Activated CD4-positive, CD25-positive, alpha-beta regulatory T cell treated with anti-CD3 and anti-CD28 coated beads, Interleukin-2, amount 50 U/mL, for 16 hours (primary cell): ENCODE measurements at regions not wholly inside any gene's neighbourhood (a gene's known extent, or its start where the extent isn't known, plus 50 kb on each side); places are given as distances from the start of the nearest gene placed in this dataset.

ENCODE experiments used
- DNase-seq: peaks from one replicate; pipeline ENCODE4 v3.0.0-alpha.2; 2020; ENCODE audit warnings: low read depth, low spot score

DNA sequence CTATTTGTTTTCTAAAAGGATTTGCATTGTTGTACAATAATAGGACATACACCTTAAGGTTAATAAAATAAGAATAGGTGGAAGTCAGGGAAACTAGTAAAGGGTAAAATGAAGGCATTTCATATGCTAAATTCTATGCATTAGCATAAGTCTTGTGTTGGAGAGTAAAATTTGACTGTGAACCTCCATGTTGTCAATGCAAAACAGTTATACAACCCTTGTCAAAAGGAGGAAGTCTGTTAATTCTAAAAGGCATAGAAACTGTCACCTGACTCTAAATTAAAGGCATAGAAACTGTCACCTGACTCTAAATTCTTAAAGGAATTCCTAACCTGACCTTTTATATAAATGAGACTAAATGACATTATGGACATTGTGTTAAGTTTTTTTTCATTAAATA, 291.8 kb downstream of the OLFM3 start:
- no peak for DNase-seq

DNA sequence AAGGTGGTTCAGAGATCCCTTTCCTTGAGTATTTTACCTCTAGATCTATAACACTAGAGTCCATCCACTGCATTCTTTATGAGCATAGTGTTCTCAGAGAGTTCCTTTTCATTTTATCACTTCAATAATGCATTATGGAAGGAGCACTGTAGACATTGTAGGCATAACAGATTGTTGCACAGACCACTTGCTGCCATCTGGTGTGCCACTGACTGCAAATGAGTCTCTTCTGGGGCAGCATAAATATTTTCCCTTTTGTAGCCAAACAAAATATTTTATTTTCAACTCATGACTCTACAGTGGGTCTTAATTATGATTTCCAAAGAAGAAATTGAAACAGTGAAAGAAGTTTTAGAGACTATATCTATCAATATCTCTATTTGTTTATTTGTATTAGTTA, 290.4 kb downstream of the OLFM3 start:
- no peak for DNase-seq

DNA sequence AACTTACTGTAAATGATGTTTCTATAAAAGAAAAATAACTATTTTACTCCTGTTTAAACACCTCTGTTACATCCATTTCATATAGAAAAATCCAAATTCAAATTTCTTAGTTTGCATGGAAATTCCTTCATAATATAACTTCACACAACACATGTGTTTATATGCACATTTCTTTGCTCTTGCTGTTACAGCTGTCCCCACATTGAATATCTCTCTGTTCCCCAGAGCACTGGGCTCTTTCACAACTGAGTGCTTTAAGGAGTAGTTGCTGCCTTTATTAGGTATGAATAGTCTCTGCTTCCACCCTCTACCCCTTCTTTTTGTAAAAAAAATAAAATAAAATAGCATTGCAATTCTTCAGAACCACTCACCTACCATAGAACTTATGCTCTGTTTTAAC, 287.0 kb downstream of the OLFM3 start:
- DNase-seq: no peak

DNA sequence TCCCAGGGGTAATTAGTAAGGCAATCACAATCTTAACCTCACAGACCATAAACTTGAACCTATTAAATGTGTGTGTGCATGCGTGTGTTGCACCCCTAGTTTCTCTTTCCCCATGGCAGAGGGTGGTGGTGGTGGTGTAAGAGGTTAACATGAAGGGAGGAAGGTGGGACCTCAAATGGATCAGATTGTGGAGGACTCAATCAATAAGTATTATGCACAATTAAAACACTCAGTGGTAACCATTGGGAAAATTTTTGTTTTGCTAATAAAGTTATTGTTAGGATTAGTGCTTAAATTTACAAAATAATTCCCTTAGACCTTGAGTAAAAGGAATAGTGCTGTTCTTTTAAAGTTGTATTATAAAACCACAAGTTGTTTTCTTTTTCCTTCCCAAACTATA, 283.0 kb downstream of the OLFM3 start:
- no peak for DNase-seq

DNA sequence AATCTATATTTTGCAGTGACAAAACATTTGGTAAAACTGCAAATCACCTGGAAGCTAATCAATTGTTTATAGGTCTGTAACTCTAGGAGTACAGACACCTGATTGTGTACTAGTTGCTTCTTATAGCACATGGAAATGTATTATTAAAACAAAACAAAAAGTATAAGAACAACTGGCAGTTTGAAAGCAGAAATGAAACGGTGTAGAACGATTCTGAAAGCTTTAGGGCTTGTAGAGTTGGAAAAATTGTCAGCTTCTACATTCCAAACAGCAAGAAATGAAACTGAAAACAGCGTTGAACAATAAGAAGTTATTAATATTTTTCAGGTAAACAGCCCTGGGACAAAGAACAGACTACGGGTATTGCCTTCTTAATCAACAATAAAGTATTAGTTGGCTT, 273.3 kb downstream of the OLFM3 start:
- DNase-seq: no peak

DNA sequence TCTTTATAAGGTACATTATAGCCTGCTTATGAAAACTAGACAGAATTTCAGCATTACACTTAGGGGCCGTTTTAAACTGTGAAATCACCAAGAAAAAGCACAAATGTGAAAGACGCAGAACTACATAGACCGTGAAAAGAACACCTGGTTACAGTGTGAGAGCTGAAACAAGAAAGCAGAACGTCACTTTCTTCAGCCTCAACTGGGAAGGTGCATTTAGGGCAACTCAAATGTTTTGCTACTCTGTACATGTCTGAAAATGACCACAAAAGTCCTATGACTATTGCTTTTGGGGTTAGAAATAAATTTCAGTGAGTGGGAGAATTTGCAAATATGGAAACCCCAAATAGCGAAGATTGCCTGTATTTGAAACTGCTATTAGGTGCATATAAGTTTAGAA, 268.7 kb downstream of the OLFM3 start:
- DNase-seq: no peak

DNA sequence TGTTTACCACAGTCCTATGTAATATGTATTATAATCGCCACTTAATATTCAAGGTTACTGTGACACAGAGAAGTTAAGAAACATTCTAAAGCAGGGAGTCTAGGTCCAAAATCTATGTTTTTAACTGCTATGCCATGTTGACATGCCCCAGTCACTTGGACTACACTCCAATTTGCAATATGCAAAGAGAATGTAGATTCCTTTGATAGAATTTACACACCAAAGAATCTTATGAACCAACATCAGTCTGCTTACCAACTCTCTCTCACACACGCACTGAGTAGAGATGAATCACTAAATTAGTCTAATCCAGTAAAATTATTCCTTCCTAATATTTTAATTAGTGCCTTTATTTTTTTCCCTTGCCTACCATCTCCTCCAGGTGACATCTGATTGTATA, 266.2 kb downstream of the OLFM3 start:
- no peak for DNase-seq

DNA sequence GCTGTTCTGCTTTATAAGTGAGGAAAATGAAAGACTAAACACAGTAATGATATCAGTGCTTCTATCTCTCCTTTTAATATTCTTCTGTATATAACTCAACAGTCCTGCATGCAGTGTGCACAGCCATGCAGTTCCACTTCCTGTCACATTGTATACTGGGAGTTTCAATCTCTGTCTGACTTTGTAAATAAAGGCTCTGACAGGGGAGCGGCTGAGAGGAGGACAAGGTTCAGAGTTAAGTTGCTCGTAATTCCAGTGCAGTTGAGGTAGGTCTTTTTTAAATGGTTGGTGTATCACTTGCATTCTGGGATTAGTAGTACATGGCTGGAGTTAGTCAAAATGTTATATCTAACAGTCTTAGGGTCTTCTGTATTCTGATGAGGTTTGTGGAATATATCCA, 264.5 kb downstream of the OLFM3 start:
- DNase-seq: no peak

DNA sequence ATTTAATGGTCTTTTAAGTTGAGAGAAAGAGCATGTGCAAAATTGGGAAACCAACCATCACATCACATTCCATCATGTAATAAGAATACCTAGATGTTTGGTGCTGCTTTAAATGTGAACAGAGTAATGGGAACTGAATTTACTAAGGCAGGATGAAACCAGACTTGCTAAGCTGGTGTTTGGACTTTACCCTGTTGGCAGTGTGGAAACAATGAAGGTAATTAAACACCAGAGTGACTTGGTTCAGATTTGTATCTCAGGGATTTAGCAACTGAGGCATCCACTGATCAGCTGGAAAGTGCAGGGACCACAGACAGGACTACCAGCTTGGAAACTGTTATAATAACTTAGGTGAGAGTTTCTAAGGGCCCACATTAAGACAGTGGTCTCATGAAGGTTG, 263.4 kb downstream of the OLFM3 start:
- no peak for DNase-seq

DNA sequence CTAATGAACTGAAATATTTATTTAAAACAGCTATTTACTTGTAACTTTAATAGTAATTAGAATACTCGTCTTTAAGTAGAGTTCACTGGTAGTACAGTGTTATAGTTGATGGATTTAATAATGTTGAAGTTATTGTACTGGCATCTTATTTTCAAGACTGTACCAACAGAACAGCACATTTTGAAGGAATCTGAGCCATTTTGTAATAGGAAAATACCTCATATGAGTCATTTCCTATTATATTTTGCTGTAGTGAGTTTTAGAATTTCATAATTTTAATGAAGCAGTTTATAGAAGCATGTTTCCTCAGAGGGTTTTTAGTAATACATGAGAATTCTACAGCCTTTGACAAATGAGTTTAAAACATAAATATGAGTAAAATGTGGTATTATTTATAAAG, 258.3 kb downstream of the OLFM3 start:
- DNase-seq: no peak

DNA sequence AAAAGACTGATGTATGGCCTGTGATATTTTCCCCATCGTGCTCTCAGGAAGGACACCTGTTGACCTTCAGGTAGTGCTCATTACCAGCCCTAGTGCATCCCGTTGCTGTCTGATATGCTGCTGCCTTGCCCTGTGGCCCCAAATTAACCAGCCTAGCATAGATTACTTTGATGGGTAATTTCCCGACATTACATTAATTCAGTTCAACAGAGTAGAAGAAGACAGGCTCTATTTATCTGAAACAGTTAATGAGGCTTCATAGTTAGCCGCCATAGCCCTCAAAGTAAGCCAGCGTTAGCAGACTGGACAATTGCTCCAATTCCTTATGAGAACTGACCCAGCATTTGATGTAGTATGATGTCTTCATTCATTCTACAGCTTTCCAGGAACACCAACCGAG, 257.6 kb downstream of the OLFM3 start:
- DNase-seq: no peak

DNA sequence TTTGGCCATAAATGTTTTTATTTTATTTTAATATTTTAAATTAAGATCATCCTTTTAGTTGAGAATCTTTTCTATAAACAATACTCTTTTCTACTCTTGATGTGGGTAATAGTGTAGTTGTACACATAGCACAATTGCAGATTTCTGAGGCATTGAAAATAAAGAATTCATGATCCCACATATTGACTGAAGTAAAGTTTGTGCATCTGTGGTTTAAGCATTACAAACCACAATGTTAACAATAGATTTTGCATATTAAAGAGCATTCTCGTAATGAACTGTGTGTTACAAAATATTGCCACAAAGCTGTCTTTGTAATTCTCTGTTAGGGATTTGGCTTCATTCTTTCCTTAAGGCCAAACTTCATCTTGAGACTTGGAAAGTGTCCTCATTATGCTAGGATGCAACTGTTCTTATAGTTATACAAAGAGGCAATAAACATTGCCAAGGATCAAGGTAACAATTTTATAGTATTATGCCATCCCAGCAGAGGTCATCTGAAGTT, 256.8 kb downstream of the OLFM3 start:
- no peak for DNase-seq

DNA sequence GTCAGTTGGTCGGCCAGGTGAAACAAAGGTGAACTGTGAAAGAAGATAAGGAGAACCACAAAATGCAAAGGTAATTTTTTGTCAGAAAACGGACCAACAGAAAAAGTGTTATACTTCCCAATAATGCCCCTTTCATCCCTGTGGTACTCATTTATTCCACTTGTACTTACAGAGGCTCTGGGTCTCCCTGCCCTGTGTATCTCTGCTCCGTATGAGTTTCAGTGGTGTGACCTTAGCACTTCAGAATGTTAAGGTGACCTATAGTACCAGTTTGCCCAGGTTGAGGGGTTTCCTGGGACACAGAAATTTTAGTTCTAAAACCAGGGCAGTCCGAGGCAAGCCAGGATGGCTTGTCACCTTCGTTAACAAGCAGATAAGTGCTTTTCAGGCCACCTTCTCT, 254.8 kb downstream of the OLFM3 start:
- DNase-seq: no peak

DNA sequence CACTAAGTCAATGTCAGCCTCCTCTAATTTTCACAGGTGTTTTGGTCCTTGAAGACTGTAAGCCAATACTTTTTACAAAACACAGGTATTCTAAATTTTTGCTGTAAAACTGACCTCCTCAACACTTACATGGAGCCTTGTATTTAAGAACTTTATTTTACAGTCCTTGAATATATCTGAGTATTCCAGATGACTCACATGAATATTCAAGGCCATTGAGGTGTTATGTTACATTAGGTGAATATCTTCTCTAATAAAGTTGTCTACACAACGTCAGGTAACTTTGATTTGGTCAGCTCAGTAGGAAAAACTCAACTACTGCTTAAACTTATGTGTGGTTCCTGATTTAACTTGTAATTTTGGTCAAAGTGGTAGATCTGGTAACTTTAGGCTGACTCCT, 254.2 kb downstream of the OLFM3 start:
- DNase-seq: no peak

DNA sequence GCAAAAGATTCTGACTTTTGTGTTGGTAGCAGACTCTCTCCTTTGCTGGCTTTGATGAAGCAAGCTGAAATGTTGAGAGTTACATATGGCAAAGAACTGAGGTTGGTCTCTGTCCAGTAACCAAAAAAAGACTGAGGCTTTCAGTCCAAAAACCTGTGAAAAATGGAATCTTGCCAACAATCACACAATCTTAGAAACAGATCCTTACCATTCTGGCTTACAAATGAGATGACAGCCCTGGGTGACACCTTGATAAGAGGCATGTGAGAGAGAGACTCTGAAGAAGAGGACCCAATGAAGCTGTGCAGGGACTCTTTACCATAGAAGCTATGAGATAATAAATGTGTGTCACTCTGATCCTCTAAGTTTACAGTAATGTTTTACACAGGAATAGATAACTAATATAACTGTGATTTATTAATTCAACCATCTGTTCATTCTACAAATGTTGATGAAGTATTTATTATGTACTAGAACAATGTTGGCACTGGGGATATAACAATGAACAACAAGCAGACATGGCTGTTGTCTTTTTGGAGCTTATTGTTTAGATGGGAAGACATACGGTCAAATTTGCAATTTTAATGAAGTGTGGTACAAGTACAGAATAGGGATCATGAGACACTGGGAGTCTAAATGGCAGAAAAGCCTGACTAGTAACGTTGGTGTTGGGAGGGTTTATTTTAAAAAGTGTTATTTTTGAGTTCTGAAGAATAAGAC, 251.0 kb downstream of the OLFM3 start:
- no peak for DNase-seq

DNA sequence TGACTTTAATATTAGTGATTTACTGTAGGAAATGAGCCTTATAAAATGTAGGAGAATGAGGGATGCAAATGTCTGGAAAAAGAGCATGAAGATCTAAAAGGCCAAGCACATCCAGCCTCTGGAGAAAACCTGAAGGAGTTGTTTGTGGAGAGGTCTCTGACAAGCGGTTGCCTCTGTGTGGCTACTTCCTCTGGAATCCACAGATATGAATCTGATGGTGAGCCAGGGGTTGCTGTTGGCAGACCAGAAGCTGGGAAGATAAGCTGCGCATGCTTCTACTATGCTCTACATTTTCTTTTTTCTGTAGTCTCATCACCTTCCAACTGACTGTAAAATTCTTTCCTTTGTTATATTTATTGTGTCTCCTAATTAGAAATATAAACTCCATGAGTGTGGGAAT, 248.6 kb downstream of the OLFM3 start:
- DNase-seq: no peak
